Retinal pigment epithelial cell (primary cell): ENCODE measurements at regions not wholly inside any gene's neighbourhood (a gene's known extent, or its start where the extent isn't known, plus 50 kb on each side); places are given as distances from the start of the nearest gene placed in this dataset.
"Not testable (repeated sequence)": the region's sequence is repeated elsewhere in the genome, so short reads cannot be mapped to it uniquely, and the experiment has no call there.

Experiments used
- DNase-seq: peaks from one replicate; pipeline ENCODE4 v3.0.0-alpha.2; 2010; ENCODE audit warnings: low read depth
- H3K4me3 ChIP-seq: 2 replicates; pipeline ENCODE4 v1.5.1; 2011; ENCODE audit warnings: mild to moderate bottlenecking, low read length, control low read depth, moderate library complexity
- TF ChIP-seq, protein P1 (sequence below): conservative IDR thresholded peaks from 2 replicates; pipeline ENCODE4 v1.5.1; 2011; ENCODE audit warnings: low read depth, low read length, control low read depth, inconsistent platforms

GRCh38 chr20:25987073-25987927, 290.6 kb upstream of the ZNF337 start:
- no peak for DNase-seq
- H3K4me3 ChIP-seq: peak overlapping the region; percentile 26
- TF ChIP-seq, protein P1, sequence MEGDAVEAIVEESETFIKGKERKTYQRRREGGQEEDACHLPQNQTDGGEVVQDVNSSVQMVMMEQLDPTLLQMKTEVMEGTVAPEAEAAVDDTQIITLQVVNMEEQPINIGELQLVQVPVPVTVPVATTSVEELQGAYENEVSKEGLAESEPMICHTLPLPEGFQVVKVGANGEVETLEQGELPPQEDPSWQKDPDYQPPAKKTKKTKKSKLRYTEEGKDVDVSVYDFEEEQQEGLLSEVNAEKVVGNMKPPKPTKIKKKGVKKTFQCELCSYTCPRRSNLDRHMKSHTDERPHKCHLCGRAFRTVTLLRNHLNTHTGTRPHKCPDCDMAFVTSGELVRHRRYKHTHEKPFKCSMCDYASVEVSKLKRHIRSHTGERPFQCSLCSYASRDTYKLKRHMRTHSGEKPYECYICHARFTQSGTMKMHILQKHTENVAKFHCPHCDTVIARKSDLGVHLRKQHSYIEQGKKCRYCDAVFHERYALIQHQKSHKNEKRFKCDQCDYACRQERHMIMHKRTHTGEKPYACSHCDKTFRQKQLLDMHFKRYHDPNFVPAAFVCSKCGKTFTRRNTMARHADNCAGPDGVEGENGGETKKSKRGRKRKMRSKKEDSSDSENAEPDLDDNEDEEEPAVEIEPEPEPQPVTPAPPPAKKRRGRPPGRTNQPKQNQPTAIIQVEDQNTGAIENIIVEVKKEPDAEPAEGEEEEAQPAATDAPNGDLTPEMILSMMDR: peak; percentile 33

- DNase-seq: no peak
- no peak overlapping the region for H3K4me3 ChIP-seq
- TF ChIP-seq, protein P1: no peak
Measured at GRCh38 chr20:25985597-25985996, 288.9 kb upstream of the ZNF337 start.

GRCh38 chr20:25984933-25985332, 288.3 kb upstream of the ZNF337 start:
- TF ChIP-seq, protein P1: no peak
- DNase-seq: peak; percentile 9
- H3K4me3 ChIP-seq: peak overlapping the region; percentile 38

DNA sequence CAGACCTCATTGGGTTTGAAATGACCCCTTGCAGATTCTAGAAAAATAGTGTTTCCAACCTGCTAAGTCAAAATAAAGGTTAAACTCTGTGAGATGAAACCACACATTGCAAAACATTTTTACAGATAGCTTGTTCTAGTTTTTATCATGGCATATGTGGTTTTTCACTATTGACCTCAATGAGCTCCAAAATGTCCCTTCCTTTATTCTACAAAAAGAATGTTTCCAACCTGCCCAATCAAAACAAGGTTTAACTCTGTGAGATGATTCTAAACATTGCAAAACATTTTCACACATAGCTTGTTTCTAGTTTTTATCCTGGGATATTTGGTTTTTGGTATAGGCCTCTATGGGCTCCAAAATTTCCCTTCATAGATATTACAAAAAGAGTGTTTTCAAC, 286.0 kb upstream of the ZNF337 start:
- DNase-seq, H3K4me3 ChIP-seq: not testable (repeated sequence)

GRCh38 chr20:25978450-25979190, 282.0 kb upstream of the ZNF337 start:
- not testable (repeated sequence) for DNase-seq, H3K4me3 ChIP-seq

GRCh38 chr20:25975816-25976215, 279.2 kb upstream of the ZNF337 start:
- DNase-seq, H3K4me3 ChIP-seq: not testable (repeated sequence)

- not testable (repeated sequence) for H3K4me3 ChIP-seq, DNase-seq
Measured at GRCh38 chr20:25965203-25965602, 268.6 kb upstream of the ZNF337 start.

GRCh38 chr20:25953876-25954275, 257.2 kb upstream of the ZNF337 start:
- not testable (repeated sequence) for H3K4me3 ChIP-seq, DNase-seq

DNA sequence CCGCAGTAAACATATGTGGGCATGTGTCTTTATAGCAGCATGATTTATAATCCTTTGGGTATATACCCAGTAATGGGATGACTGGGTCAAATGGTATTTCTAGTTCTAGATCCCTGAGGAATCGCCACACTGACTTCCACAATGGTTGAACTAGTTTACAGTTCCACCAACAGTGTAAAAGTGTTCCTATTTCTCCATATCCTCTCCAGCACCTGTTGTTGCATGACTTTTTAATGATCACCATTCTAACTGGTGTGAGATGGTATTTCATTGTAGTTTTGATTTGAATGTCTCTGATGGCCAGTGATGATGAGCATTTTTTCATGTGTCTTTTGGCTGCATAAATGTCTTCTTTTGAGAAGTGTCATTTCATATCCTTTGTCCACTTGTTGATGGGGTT, 238.6 kb upstream of the ZNF337 start:
- DNase-seq, H3K4me3 ChIP-seq: not testable (repeated sequence)

- not testable (repeated sequence) for DNase-seq, H3K4me3 ChIP-seq
Measured at GRCh38 chr20:25932806-25933205, 236.2 kb upstream of the ZNF337 start.

DNA sequence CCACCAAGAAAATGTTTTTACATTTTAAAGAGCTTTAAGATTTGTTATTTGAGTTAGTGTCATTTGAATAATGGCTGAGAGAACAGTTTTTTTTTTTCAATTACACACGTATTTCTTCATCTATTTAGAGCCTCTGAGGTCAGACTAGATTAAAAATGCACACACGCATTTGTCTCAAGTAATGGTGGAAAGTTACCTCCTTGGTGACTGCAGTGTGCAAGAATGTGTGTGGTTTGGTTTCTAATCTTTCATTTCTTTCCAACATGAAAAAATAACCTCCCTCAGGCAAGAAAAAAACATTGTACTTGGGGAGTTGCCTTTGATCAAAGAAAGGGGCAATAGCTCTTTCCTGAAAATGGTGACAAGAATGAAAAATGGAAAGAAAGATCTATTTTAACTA, 235.5 kb upstream of the ZNF337 start:
- DNase-seq: peak; percentile 29
- H3K4me3 ChIP-seq: not testable (repeated sequence)

- not testable (repeated sequence) for H3K4me3 ChIP-seq, DNase-seq
Measured at GRCh38 chr20:25902321-25902720, 205.7 kb upstream of the ZNF337 start.

DNA sequence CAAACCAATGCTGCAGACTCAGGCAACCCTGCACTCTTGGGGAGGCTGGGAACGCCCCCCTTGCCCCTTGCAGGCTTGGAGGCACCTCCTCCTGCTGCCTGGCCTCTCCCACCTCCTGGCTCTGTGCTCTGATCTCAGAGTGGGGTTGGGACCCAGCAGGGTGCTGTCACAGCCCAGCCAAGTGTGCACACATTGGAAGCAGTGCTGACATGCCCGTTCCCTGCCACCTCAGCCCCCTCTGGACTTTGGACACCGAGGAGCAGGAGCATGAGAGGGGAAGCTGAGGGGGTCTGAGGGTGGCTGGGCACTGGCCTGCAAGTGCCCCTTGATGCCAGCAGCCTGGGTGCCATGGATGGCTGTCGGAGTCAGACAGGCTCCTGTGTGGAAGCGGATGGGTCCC, 202.0 kb upstream of the ZNF337 start:
- not testable (repeated sequence) for H3K4me3 ChIP-seq, DNase-seq

- not testable (repeated sequence) for H3K4me3 ChIP-seq, DNase-seq
Measured at GRCh38 chr20:25879096-25879495, 182.4 kb upstream of the ZNF337 start.

GRCh38 chr20:25868650-25868979, 172.0 kb upstream of the ZNF337 start:
- peak overlapping the region; percentile 47 for H3K4me3 ChIP-seq
- not testable (repeated sequence) for DNase-seq
